ENCODE measurements at regions not wholly inside any gene's neighbourhood (a gene's known extent, or its start where the extent isn't known, plus 50 kb on each side); places are given as distances from the start of the nearest gene placed in this dataset.
A peak's percentile ranks its signal among the peaks of the same experiment; 100 is the strongest.
"Not testable (repeated sequence)": the region's sequence is repeated elsewhere in the genome, so short reads cannot be mapped to it uniquely, and the experiment has no call there.

GRCh38 chr5:70510161-70510560, 95.0 kb downstream of the GTF2H2C_2 start:
- DNase-seq (ENCODE audit: low read depth, low spot score) = not testable (repeated sequence)

GRCh38 chr5:70510811-70511210, 95.6 kb downstream of the GTF2H2C_2 start:
- DNase-seq (ENCODE audit: low read depth, low spot score) = peak; percentile 4
